GF-D8 (cell line): ENCODE measurements at regions not wholly inside any gene's neighbourhood (a gene's known extent, or its start where the extent isn't known, plus 50 kb on each side); places are given as distances from the start of the nearest gene placed in this dataset.
"Not testable (repeated sequence)": the region's sequence is repeated elsewhere in the genome, so short reads cannot be mapped to it uniquely, and the experiment has no call there.

Experiments used
- DNase-seq: peaks from one replicate; lab custom pipeline; 2025; lab: John Stamatoyannopoulos, UW

DNA sequence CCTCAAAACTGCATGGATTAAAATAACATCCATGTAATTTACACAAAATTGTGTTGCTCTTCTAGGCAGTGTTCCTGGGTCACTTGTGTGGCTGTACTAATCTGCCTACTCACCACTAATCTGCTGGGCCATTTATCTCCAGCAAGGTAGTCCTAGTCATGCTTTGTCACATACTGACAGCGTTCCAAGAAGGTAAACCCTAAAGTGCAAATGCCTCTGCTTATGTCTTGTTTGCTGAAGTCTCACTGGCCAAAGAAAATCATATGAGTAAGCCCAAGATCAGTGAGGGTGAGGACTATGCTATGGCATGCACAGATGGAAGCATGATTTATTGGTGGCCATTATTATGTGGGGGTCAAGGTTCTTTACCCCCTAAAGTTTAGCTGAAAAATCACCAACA, 630.2 kb upstream of the LUZP2 start:
- no peak for DNase-seq

DNA sequence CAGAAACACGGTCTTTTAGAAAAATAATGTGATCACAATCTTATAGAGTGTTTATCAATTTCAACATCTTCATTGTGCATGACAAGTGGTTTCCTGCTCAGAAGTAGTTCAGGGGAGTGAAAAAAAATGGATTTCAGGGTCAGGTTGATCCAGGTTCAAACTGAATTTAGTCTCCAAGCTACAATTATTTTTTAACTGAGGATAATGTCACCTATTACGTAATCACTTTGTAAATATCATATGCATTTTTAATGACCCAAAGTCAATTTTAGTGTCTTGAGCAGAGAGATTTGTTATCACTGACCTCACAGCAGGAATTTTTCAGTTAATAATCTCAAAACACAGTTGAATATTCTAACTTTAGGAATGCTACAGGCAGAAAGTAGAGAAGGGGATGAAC, 627.2 kb upstream of the LUZP2 start:
- no peak for DNase-seq

DNA sequence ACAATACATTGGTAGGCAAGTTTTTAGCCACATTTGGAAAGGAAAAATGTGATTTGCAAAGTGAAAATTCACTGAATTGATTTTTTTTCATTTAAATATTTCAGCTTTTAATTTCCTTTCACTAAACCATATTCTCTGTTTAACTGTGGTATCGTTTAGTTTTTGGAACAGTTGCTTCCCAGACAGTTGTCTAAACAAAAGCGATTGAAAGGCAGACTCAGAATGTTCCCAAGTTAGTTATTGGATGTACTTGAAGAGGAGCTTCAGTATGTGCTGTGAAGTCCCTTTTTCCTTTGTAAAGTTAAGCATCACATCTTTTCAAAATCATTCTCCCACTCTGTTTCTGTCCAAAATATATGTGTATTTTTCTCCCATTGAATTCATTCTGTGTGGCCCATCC, 623.4 kb upstream of the LUZP2 start:
- DNase-seq, result no peak

GRCh38 chr11:23875176-23875850, 621.5 kb upstream of the LUZP2 start:
- no peak for DNase-seq

DNA sequence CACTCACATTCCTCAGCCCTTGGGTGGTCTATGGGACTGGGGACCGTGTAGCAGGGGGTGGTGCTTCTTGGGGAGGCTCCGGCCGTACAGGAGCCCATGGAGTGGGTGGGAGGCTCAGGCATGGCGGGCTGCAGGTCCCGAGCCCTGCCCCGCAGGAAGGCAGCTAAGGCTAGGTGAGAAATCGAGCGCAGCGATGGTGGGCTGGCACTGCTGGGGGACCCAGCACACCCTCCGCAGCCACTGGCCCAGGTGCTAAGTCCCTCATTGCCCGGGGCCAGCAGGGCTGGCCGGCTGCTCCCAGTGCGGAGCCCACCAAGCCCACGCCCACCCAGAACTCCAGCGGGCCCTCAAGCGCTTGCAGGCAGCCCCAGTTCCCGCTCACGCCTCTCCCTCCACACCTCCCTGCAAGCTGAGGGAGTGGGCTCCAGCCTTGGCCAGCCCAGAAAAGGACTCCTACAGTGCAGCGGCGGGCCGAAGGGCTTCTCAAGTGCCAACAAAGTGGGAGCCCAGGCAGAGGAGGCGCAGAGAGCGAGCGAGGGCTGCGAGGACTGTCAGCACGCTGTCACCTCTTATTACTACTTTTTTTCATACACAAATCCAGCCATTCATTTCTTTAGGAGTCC, 613.3 kb upstream of the LUZP2 start:
- DNase-seq, result not testable (repeated sequence)

DNA sequence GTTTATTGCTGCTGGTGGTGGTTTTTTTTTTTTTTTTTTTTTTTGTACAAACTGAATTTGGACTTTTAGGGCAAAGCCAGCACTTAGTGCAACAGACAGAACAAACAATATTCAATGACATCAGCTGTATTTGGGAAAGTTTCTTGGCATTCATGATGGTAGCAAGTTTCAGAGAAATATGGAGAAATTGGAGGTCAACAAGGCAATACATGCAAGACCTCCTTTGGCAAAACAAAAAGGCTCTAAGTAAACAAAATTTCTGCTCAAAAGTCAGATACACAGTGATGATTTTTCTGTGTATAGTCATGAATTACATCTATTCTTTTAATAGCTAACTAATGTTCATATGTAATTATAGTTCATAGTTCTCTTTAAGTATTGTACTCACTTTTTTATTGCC, 612.5 kb upstream of the LUZP2 start:
- no peak for DNase-seq

DNA sequence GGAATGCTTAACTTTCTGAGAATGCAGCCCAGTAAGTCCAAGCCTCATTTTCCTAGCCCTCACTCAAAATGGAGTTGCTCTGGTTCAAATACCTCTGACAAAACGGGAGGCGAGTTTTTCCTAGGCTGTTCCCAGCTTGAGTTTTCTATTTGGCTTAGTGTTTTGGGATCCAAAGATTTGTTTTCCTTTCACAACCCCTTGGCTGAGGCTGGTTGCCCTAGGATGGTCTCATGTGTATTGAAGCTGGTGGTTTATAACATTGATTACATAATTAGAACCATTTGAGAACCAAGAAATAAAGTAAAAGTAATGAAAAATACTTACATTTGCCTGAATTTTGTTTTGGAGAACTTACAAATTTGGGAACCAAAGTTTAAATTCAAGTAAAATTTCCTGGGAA, 611.1 kb upstream of the LUZP2 start:
- no peak for DNase-seq

DNA sequence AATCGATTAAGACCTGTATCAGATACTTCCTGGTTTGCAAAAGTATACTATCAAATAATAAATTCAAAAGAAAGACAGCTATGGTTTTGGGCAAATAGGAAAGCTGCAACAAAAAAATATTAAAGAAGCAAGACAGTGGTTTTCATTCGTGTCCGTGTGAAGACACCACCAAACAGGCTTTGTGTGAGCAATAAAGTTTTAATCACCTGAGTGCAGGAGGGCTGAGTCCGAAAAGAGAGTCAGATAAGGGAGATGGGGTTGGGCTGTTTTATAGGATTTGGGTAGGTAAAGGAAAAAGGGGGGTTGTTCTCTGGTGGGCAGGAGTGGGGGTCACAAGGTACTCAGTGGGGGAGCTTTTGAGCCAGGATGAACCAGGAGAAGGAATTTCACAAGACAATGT, 609.7 kb upstream of the LUZP2 start:
- not testable (repeated sequence) for DNase-seq

GRCh38 chr11:23893126-23893525, 603.7 kb upstream of the LUZP2 start:
- no peak for DNase-seq

GRCh38 chr11:23897453-23898286, 599.2 kb upstream of the LUZP2 start:
- DNase-seq, result no peak

- no peak for DNase-seq
Measured at GRCh38 chr11:23903044-23903704, 593.7 kb upstream of the LUZP2 start.

- no peak for DNase-seq
Measured at GRCh38 chr11:23919455-23919854, 577.4 kb upstream of the LUZP2 start.

DNA sequence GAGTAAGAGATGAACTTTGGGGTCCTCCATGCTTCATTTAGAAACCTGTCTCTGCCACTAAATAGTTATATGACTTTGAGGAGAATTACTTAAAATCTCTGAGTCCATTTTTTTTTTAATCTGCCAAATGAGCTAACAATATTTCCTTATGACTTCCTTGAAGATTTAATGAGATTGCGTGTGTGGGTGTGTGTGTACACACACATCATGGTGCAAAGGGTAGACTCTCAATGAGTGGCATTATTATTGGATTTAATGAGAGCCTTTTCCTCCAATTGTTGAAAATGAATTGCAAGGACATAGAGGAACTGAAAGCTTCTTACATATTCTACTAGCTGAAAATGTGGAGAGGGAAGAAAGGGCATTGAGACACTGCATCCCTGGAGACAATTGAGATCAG, 573.5 kb upstream of the LUZP2 start:
- no peak for DNase-seq

GRCh38 chr11:23924226-23924625, 572.6 kb upstream of the LUZP2 start:
- DNase-seq, result no peak

DNA sequence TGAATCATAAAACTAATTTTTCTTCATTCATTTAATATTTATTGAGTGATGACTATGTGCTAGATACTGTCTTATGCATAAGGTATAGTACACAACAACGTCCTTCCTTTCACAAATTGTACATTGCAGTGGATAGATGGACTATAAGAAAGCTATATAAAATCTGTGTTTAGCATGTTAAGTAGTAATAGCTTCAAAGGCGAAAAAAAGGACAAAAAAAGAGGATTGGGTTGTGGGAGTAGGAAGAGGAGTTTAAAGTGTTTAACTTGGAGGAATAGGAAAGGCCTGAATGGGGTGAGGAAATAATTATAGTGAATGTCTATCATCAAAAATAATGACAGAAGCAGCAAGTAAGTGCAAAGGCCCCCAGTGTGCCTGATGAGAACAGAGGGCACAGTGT, 565.4 kb upstream of the LUZP2 start:
- no peak for DNase-seq

DNA sequence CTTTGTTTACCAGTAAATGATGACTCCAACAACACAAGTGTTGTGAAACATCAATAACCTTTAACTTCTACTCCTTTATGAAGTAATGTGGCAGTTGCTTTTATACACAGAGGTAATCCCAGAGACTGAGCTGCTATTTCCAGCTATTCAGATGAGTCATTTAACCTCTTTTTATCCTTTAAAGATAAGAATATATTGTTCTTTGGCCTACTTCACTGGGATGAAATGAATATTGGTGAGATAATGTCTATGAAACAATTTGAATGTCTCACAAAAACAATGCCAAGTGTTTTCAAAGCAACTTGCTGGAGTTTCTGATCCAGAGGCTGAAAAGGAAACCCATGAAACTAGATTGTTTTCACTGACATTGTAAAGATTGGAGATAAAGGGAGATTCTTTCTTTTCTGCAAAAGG, 564.4 kb upstream of the LUZP2 start:
- DNase-seq, result no peak

DNA sequence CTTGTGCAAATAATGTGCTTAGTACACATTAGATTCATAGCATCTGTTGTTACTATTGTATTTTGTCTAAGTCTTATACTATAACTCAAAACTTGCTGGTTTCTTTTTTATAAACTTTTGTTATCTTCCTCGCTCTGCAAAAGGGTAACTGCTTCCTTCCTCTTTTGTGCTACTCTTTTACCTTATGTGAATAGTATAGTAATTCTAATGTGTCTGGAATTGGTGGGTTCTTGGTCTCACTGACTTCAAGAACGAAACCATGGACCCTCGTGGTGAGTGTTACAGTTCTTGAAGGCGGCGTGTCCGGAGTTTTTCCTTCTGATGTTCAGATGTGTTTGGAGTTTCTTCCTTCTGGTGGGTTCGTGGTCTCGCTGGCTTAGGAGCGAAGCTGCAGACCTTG, 563.1 kb upstream of the LUZP2 start:
- no peak for DNase-seq

DNA sequence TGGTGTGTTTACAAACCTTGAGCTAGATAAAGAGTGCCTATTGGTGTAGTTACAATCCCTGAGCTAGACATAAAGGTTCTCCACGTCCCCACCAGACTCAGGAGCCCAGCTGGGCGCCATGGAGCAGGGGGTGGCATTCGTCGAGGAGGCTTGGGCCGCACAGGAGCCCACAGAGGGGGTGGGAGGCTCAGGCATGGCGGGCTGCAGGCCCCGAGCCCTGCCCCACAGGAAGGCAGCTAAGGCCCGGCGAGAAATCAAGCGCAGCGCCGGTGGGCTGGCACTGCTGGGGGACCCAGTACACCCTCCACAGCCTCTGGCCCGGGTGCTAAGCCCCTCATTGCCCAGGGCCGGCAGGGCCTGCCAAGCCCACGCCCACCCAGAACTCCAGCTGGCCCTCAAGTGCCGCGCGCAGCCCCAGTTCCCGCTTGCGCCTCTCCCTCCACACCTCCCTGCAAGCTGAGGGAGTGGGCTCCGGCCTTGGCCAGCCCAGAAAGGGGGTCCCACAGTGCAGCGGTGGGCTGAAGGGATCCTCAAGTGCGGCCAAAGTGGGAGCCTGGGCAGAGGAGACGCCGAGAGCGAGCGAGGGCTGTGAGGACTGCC, 562.1 kb upstream of the LUZP2 start:
- not testable (repeated sequence) for DNase-seq

DNA sequence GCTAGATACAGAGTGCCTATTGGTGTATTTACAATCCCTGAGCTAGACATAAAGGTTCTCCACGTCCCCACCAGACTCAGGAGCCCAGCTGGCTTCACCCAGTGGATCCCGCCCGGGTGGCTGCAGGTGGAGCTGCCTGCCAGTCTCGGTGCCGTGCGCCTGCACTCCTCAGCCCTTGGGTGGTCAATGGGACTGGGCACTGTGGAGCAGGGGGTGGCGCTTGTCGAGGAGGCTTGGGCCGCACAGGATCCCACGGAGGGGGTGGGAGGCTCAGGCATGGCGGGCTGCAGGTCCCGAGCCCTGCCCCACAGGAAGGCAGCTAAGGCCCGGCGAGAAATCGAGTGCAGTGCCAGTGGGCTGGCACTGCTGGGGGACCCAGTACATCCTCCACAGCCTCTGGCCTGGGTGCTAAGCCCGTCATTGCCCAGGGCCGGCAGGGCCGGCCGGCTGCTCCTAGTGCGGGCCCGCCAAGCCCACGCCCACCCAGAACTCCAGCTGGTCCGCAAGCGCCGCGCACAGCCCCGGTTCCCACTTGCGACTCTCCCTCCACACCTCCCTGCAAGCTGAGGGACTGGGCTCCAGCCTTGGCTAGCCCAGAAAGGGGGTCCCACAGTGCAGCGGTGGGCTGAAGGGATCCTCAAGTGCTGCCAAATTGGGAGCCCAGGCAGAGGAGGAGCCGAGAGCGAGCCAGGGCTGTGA, 554.6 kb upstream of the LUZP2 start:
- not testable (repeated sequence) for DNase-seq

DNA sequence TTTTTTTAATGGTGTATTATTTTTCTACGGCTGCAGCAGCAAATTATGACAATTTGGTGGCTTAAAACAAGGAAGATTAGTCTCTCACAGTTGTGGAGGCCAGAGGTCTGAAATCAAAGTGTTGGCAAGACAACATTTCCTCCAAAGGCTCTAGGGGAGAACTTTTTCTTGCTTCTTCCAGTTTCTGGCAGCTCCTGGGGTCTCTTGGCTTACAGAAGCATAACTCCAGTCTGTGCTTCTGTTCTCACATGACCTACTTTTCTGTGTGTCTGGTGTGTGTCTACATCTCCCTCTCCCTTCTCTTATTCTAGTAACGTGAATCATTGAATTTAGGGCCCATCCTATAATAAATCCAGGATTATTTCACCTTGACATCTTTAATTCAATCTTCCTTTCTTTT, 551.9 kb upstream of the LUZP2 start:
- DNase-seq, result no peak

GRCh38 chr11:23947883-23948282, 549.0 kb upstream of the LUZP2 start:
- no peak for DNase-seq

DNA sequence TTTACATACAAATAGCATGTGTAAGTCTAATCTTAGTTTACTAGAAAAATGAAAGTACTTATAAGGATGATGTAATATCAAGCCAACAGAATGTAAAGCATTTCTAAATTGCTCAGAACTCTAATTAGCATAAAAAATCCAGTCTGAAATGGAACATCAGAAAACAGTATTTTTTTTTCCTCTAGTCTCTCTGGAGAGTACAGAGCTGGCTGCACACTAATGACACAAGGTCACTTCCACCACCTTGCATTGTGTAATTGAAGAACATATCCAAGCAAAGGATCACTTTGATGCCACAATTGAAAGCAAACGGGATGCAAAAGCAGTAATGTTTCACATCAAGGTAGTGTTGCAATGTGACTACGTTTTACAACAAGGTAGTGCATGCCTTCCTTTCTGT, 548.0 kb upstream of the LUZP2 start:
- no peak for DNase-seq
